Smooth muscle cell (in vitro differentiated cells): ENCODE measurements at regions not wholly inside any gene's neighbourhood (a gene's known extent, or its start where the extent isn't known, plus 50 kb on each side); places are given as distances from the start of the nearest gene placed in this dataset.

Experiments used
- DNase-seq: peaks from one replicate; lab custom pipeline; 2025; ENCODE audit not compliant: unreplicated experiment; lab: John Stamatoyannopoulos, UW
- H2AFZ ChIP-seq: fragments of 200-600 bp; sonication (generic); 2 replicates; pipeline ENCODE4 v1.6.0; 2016; ENCODE audit warnings: antibody characterized with exemption, low read depth, mild to moderate bottlenecking
- H3F3A ChIP-seq: fragments of 200-600 bp; sonication (generic); 2 replicates; pipeline ENCODE4 v1.6.0; 2017; ENCODE audit warnings: antibody characterized with exemption, low read depth
- H3K27ac ChIP-seq: fragments of 200-600 bp; sonication (generic); 2 replicates; pipeline ENCODE4 v1.5.1; 2016; ENCODE audit warnings: low read depth, mild to moderate bottlenecking
- H3K27me3 ChIP-seq: fragments of 200-600 bp; sonication (generic); 2 replicates; pipeline ENCODE4 v1.6.1; 2016; ENCODE audit warnings: low read depth, mild to moderate bottlenecking
- H3K36me3 ChIP-seq: fragments of 200-600 bp; sonication (generic); 2 replicates; pipeline ENCODE4 v1.5.1; 2016; ENCODE audit warnings: low read depth
- H3K4me1 ChIP-seq: fragments of 200-600 bp; sonication (generic); 2 replicates; pipeline ENCODE4 v1.5.1; 2016; ENCODE audit warnings: low read depth
- H3K4me2 ChIP-seq: fragments of 200-600 bp; sonication (generic); 2 replicates; pipeline ENCODE4 v1.6.0; 2016; ENCODE audit warnings: mild to moderate bottlenecking
- H3K4me3 ChIP-seq: fragments of 200-600 bp; sonication (generic); 2 replicates; pipeline ENCODE4 v1.5.1; 2016; ENCODE audit warnings: mild to moderate bottlenecking
- H3K79me2 ChIP-seq: fragments of 200-600 bp; sonication (generic); 2 replicates; pipeline ENCODE4 v1.6.0; 2016; ENCODE audit warnings: low read depth, mild to moderate bottlenecking
- H3K9ac ChIP-seq: fragments of 200-600 bp; sonication (generic); 2 replicates; pipeline ENCODE4 v1.6.0; 2016; ENCODE audit warnings: low read depth
- H3K9me3 ChIP-seq: fragments of 200-600 bp; sonication (generic); replicated peaks from 2 replicates; pipeline ENCODE4 v1.5.1; 2016; ENCODE audit warnings: low read depth
- H4K20me1 ChIP-seq: fragments of 200-600 bp; sonication (generic); 2 replicates; pipeline ENCODE4 v1.6.0; 2016; ENCODE audit warnings: low read depth
- CTCF ChIP-seq: fragments of 200-600 bp; sonication (generic); IDR thresholded peaks from 2 replicates; pipeline ENCODE4 v1.5.1; 2017; ENCODE audit warnings: borderline replicate concordance, mild to moderate bottlenecking, antibody characterized with exemption; ENCODE audit not compliant: insufficient read depth, poor library complexity, severe bottlenecking
- WGBS: methylation state at CpG from one replicate; pipeline ENCODE4 v1.1.7; 2016; ENCODE audit warnings: low lambda C conversion rate; 5-methylcytosine and 5-hydroxymethylcytosine counted together

GRCh38 chr22:48643066-48643731 is 1184.5 kb downstream of the BRD1 start:
- H3K4me3 ChIP-seq = no peak overlapping the region
- no peaks in the 10 kb centered on the region for H3K4me1 ChIP-seq
- no peaks in the 10 kb centered on the region for H3K79me2 ChIP-seq
- no peak for DNase-seq
- H3K27ac ChIP-seq = no peak overlapping the region
- peaks cover 48% of the 10 kb centered on the region for H4K20me1 ChIP-seq
- no peaks in the 10 kb centered on the region for H3F3A ChIP-seq
- H3K4me2 ChIP-seq = no peak overlapping the region
- no peaks in the 10 kb centered on the region for H3K9me3 ChIP-seq
- H3K27me3 ChIP-seq = no peaks in the 10 kb centered on the region
- no peak overlapping the region for H2AFZ ChIP-seq
- WGBS = 91% methylated on average over 23 of the region's 23 CpGs
- TF ChIP-seq CTCF = no peak
- no peak overlapping the region for H3K9ac ChIP-seq
- H3K36me3 ChIP-seq = no peaks in the 10 kb centered on the region

DNA sequence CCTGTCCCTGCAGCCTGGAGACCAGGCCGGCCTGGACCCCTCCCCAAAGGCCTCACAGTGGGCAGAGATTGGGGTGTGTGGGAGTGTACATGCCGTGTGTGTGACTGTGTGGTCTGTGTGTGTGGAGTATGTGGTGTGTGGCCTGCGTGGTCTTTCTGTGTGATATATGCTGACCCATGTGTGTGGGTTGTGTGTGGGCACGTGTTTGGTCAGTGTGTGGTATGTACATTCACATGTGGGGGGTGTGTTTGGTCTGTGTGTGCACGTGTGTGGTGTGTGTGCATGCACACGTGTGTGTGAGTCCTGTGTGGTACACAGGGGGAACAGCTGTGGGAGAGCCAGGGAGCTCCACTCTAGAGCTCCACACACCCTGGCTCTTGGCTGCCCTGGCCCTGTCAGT is 1185.1 kb downstream of the BRD1 start:
- no peak for TF ChIP-seq CTCF
- H3K27ac ChIP-seq = no peak overlapping the region
- H3K9me3 ChIP-seq = no peaks in the 10 kb centered on the region
- H3K4me2 ChIP-seq = no peak overlapping the region
- no peaks in the 10 kb centered on the region for H3K79me2 ChIP-seq
- DNase-seq = no peak
- no peak overlapping the region for H2AFZ ChIP-seq
- no peaks in the 10 kb centered on the region for H3K4me1 ChIP-seq
- H3K36me3 ChIP-seq = no peaks in the 10 kb centered on the region
- no peaks in the 10 kb centered on the region for H3F3A ChIP-seq
- H4K20me1 ChIP-seq = peaks cover 52% of the 10 kb centered on the region
- H3K9ac ChIP-seq = no peak overlapping the region
- 90% methylated on average over 6 of the region's 6 CpGs for WGBS
- no peaks in the 10 kb centered on the region for H3K27me3 ChIP-seq
- H3K4me3 ChIP-seq = no peak overlapping the region

DNA sequence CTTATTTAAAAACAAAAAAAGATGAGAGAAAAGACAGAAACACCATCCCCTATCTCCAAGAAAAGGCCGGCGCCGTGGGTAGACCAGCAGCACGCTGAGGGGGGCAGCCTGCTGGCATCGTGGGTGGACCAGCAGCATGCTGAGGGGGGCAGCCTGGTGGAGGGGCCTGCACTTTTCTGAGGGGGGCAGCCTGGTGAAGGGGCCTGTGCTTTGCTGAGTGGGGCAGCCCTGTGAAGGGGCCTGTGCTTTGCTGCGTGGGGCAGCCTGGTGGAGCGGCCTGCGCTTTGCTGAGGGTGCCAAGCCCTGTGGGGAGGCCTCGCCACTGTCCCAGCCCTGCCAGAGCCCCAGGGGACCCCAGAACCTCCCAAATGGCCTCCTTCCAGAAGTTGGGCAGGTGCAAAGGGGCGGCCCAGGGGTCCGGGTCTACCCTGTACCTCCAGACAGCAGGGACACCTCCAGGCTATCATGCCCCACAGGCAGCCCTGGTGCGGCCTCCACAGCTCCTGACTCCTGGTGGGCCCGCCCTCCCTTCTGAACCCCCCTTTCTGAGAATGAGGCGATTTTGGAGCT is 1185.7 kb downstream of the BRD1 start:
- WGBS = 93% methylated on average over 14 of the region's 14 CpGs

More for the DNA sequence above, 1185.7 kb downstream of the BRD1 start:
- no peak for TF ChIP-seq CTCF
- no peaks in the 10 kb centered on the region for H3F3A ChIP-seq
- H4K20me1 ChIP-seq = peaks cover 58% of the 10 kb centered on the region
- no peak overlapping the region for H3K4me3 ChIP-seq
- no peak overlapping the region for H2AFZ ChIP-seq
- no peak overlapping the region for H3K4me2 ChIP-seq
- H3K9me3 ChIP-seq = no peaks in the 10 kb centered on the region
- no peak overlapping the region for H3K27ac ChIP-seq
- no peaks in the 10 kb centered on the region for H3K36me3 ChIP-seq
- H3K4me1 ChIP-seq = no peaks in the 10 kb centered on the region
- no peak for DNase-seq
- no peaks in the 10 kb centered on the region for H3K27me3 ChIP-seq
- H3K9ac ChIP-seq = no peak overlapping the region
- H3K79me2 ChIP-seq = no peaks in the 10 kb centered on the region
